ENCODE measurements at regions not wholly inside any gene's neighbourhood (a gene's known extent, or its start where the extent isn't known, plus 50 kb on each side); places are given as distances from the start of the nearest gene placed in this dataset.

DNA sequence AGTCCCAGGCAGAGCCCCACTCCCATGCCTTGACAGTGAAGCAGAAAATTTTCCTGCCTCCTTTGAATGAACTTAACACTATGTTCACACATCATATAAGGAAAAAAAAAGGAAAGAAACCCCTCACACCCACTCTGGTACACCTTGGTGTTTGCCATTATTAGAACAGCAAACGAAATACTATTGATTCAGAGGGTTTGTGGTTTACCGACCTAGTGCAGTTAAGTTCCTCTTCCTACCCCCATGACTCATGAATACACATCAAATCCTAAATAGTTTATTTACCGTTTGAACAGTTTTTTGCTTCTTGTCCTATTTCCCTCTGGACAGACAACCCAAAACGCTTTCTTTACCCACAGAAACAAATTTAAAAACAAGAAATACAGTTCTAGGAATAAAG lies 237.7 kb downstream of the FOXA2 start:
- no peak for TF ChIP-seq MYC (IDR thresholded peaks at IDR 0.05; ENCODE audit: low read depth, low read length)
- TF ChIP-seq CTCF (IDR thresholded peaks at IDR 0.05; ENCODE audit: low read depth, low read length): no peak

Data from NB4 (cell line).